Right lung (tissue), 2 donors: ENCODE measurements at regions not wholly inside any gene's neighbourhood (a gene's known extent, or its start where the extent isn't known, plus 50 kb on each side); places are given as distances from the start of the nearest gene placed in this dataset.

Source experiments
- DNase-seq, 2 donors: peaks; one replicate each; pipeline ENCODE4 v3.0.0-alpha.2; 2013

- DNase-seq = peak; percentile 15 to 29
Measured at GRCh38 chr2:4247791-4248190, 544.4 kb downstream of the DCDC2C start.

GRCh38 chr2:4255491-4255890 is 552.1 kb downstream of the DCDC2C start:
- DNase-seq = no peak

GRCh38 chr2:4256351-4256750 is 553.0 kb downstream of the DCDC2C start:
- no peak for DNase-seq

- no peak for DNase-seq
Measured at GRCh38 chr2:4258563-4258962, 555.2 kb downstream of the DCDC2C start.

GRCh38 chr2:4265936-4266335 is 562.6 kb downstream of the DCDC2C start:
- no peak for DNase-seq

- DNase-seq = no peak
Measured at GRCh38 chr2:4269885-4270284, 566.5 kb downstream of the DCDC2C start.

- DNase-seq = no peak
Measured at GRCh38 chr2:4272261-4272858, 569.0 kb downstream of the DCDC2C start.

GRCh38 chr2:4278392-4278791 is 575.0 kb downstream of the DCDC2C start:
- DNase-seq = no peak

- DNase-seq = no peak
Measured at GRCh38 chr2:4279431-4279830, 576.1 kb downstream of the DCDC2C start.

- no peak for DNase-seq
Measured at GRCh38 chr2:4291430-4291829, 588.1 kb downstream of the DCDC2C start.

GRCh38 chr2:4295680-4296079 is 592.3 kb downstream of the DCDC2C start:
- no peak for DNase-seq

GRCh38 chr2:4300616-4301015 is 597.2 kb downstream of the DCDC2C start:
- DNase-seq = peak; percentile 9 to 17

GRCh38 chr2:4324531-4324930 is 621.2 kb downstream of the DCDC2C start:
- no peak for DNase-seq

GRCh38 chr2:4336864-4337263 is 633.5 kb downstream of the DCDC2C start:
- DNase-seq = no peak

GRCh38 chr2:4338345-4338744 is 635.0 kb downstream of the DCDC2C start:
- no peak for DNase-seq

GRCh38 chr2:4340536-4340935 is 637.2 kb downstream of the DCDC2C start:
- DNase-seq = no peak

GRCh38 chr2:4346628-4347027 is 643.3 kb downstream of the DCDC2C start:
- no peak for DNase-seq

- DNase-seq = no peak
Measured at GRCh38 chr2:4353668-4354067, 650.3 kb downstream of the DCDC2C start.

- no peak for DNase-seq
Measured at GRCh38 chr2:4354164-4354563, 650.8 kb downstream of the DCDC2C start.

- DNase-seq = no peak
Measured at GRCh38 chr2:4354678-4355077, 651.3 kb downstream of the DCDC2C start.

GRCh38 chr2:4356109-4356508 is 652.7 kb downstream of the DCDC2C start:
- DNase-seq = no peak

GRCh38 chr2:4356541-4356940 is 653.2 kb downstream of the DCDC2C start:
- DNase-seq = no peak

- DNase-seq = no peak
Measured at GRCh38 chr2:4357121-4357520, 653.7 kb downstream of the DCDC2C start.

GRCh38 chr2:4358837-4359236 is 655.5 kb downstream of the DCDC2C start:
- DNase-seq = no peak

- no peak for DNase-seq
Measured at GRCh38 chr2:4368907-4369306, 665.5 kb downstream of the DCDC2C start.
